ENCODE measurements at regions not wholly inside any gene's neighbourhood (a gene's known extent, or its start where the extent isn't known, plus 50 kb on each side); places are given as distances from the start of the nearest gene placed in this dataset.

DNA sequence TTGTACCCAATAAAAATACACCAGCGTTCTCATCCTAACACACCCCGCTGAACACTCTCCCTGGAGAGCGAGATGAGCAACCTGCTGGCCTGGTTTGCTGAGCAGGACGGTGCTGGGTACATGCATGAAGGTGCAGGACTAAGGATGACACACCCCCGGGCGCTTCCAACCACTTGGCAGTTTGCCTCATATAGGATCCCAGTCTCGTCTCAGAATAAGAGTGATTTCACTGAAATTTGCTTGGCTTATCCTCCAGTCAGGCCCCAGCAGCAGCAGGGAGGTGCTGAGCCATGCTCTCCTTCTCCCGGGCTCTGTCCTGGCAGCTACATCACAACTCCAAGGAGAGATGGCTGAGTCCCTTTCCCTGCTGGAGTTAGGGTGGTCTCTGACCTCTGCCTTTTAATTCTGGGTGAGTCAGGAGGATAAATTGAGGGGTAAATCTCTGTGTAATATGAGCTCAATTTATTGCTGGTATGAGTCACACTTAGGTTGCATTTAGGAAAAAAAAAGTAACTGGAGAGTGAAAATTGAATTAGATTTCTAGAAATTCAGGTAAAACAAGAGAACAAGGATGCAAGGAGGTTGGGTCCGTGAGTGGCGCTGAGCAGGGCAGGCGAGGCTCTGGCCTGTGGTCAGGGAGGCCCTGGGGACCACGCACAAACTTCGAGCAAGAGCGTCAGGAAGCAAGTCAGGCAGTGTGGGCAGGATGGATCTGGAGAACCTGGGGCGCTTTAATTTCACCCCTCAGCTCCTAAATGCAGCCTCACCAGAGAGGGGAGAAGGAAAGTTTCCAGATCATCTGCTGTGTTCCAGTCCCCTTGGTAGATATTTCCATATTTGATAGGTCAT is 974.0 kb downstream of the TBC1D22A start:
- DNase-seq (ENCODE audit: low spot score) (no peak), ATAC-seq (ENCODE audit: low FRiP score) (no peak)
- TF ChIP-seq, protein P1, sequence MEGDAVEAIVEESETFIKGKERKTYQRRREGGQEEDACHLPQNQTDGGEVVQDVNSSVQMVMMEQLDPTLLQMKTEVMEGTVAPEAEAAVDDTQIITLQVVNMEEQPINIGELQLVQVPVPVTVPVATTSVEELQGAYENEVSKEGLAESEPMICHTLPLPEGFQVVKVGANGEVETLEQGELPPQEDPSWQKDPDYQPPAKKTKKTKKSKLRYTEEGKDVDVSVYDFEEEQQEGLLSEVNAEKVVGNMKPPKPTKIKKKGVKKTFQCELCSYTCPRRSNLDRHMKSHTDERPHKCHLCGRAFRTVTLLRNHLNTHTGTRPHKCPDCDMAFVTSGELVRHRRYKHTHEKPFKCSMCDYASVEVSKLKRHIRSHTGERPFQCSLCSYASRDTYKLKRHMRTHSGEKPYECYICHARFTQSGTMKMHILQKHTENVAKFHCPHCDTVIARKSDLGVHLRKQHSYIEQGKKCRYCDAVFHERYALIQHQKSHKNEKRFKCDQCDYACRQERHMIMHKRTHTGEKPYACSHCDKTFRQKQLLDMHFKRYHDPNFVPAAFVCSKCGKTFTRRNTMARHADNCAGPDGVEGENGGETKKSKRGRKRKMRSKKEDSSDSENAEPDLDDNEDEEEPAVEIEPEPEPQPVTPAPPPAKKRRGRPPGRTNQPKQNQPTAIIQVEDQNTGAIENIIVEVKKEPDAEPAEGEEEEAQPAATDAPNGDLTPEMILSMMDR (IDR thresholded peaks at IDR 0.05), result no peak

GRCh38 chr22:47734511-47734910 is 972.1 kb downstream of the TBC1D22A start:
- ATAC-seq (ENCODE audit: low FRiP score) (no peak), DNase-seq (ENCODE audit: low spot score) (no peak)
- TF ChIP-seq, protein P1 (IDR thresholded peaks at IDR 0.05), result no peak

DNA sequence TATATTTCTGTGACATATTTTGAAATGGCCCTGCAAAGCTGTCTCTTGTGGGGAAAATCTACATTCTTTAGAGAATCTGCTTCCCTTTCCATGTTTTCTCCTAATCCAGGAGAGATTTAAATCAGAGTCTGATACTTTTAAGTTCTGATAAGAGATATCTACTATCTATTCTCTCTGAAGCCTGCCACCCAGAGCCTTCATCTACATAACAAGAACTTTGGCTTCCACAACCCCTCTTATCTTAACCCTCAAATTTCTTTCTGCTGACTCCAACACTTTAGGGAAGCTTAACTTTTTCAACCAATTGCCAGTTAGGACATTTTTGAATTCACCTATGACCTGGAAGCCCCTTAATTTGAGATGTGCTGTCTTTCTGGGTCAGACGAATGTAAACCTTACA is 965.2 kb downstream of the TBC1D22A start:
- no peak for ATAC-seq (ENCODE audit: low FRiP score)
- DNase-seq (ENCODE audit: low spot score), result no peak
- TF ChIP-seq, protein P1 (IDR thresholded peaks at IDR 0.05), result no peak

DNA sequence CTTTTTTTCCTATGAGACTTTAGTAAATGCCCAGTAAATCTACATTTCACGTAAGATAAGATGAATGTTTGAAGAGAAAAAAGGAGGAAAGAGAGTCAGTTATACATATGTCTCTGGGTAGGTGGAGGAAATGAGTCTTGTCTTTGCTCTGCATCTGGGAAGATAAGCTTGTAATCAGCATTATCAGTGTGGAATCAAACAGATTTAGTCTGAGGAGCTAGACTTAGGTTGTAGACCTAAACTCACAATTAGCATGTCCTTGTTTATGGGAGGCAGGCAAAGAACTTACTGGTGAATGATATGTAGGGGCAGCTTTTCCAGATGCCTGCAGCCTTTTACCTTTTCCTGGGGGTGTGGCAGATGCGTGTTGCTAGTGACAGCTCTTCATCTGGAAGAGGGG is 962.3 kb downstream of the TBC1D22A start:
- TF ChIP-seq, protein P1 (IDR thresholded peaks at IDR 0.05), result no peak
- ATAC-seq (ENCODE audit: low FRiP score), result no peak

DNA sequence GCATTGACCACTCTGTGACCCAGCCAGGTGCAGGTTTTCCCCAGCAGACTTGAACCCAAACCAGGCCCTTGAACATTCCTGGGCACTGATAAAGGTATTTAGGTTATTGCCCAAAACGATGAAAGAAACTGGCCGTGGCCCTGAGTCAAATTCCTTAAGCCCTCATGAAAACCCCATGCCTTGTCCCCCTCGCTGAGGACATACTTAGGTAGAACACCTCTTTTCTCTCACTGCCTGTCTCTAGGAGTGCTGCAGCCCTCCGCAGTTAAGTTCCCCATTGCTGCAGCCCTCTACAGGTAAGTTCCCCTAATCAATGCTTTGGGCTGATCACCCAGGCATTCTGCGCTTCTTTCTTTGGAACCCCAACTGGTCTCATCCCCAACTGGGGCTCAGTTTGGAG is 961.6 kb downstream of the TBC1D22A start:
- no peak for DNase-seq (ENCODE audit: low spot score)
- TF ChIP-seq, protein P1 (IDR thresholded peaks at IDR 0.05), result no peak
- no peak for ATAC-seq (ENCODE audit: low FRiP score)

More for the DNA sequence above, 962.3 kb downstream of the TBC1D22A start:
- no peak for DNase-seq (ENCODE audit: low spot score)

DNA sequence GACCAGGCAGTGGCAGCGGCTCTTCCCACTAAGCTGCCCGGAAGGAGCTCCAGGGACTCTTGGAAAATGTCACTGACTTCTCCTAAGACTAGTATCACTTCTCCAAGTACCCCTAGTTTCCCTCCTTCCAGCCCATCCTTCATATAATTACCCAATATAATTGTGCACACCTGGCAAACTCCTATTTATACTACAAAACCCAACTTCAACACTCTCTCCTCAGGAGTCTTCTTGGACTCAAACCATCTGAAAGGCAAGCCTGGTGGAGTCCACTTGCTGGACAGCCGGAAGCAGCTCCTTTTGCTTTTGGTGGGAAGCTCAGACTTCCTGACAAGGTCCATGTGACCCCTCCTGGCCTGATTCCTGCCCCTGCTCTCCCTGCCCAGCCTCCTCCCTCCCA is 955.9 kb downstream of the TBC1D22A start:
- ATAC-seq (ENCODE audit: low FRiP score) (no peak), DNase-seq (ENCODE audit: low spot score) (no peak)
- TF ChIP-seq, protein P1 (IDR thresholded peaks at IDR 0.05), result no peak

Data from omental fat pad (tissue), 3 donors.